Endothelial cell of umbilical vein (primary cell): ENCODE measurements at regions not wholly inside any gene's neighbourhood (a gene's known extent, or its start where the extent isn't known, plus 50 kb on each side); places are given as distances from the start of the nearest gene placed in this dataset.

Experiments
- BruUV-seq: library from RNA; stranded (reverse); fragments of 400-500 nt; replicated peaks from 2 replicates; lab custom pipeline; 2021; lab: Mats Ljungman, UMichigan
- CTCF ChIA-PET: fragments of 300-600, 350-600 bp; sonication (Branson Sonifier 250); formaldehyde crosslinking; loops from one replicate; lab custom pipeline; 2021; ENCODE audit warnings: antibody characterized with exemption, inconsistent platforms; lab: Charles Lee
- POLR2A ChIA-PET: fragments of 300-600, 350-600 bp; sonication (Branson Sonifier 250); formaldehyde crosslinking; loops from one replicate; lab custom pipeline; 2021; ENCODE audit warnings: antibody characterized with exemption, inconsistent platforms; lab: Charles Lee
- DNase-seq: peaks from one replicate; pipeline ENCODE4 v3.0.0-alpha.2; 2011; ENCODE audit warnings: low read depth, low spot score
- FAIRE-seq: peaks from 2 replicates; lab custom pipeline; 2011; peaks lifted over from hg19 to GRCh38; lab: Jason Lieb, UNC
- H2AFZ ChIP-seq: 2 replicates; pipeline ENCODE4 v1.6.0; 2012; ENCODE audit warnings: low read depth, low read length, control low read depth, inconsistent platforms
- H3K27ac ChIP-seq: 2 replicates; pipeline ENCODE4 v1.5.1; 2011; ENCODE audit warnings: low read depth, mild to moderate bottlenecking, control low read depth, low read length, moderate library complexity; ENCODE audit not compliant: insufficient read depth
- H3K27me3 ChIP-seq, 2 experiments: 2 replicates each; pipeline versions ENCODE4 v1.6.0 to v1.6.1; 2011; ENCODE audit warnings: low read length in 2 of 2, mixed read lengths in 1 of 2; ENCODE audit not compliant: control insufficient read depth in 2 of 2, insufficient read depth in 2 of 2
- H3K36me3 ChIP-seq, 2 experiments: 2 replicates in 1 of 2; 3 replicates in 1 of 2; pipeline ENCODE4 v1.5.1; 2011; ENCODE audit warnings: low read length in 2 of 2, mild to moderate bottlenecking in 1 of 2, moderate library complexity in 1 of 2; ENCODE audit not compliant: control insufficient read depth in 2 of 2, insufficient read depth in 2 of 2; ENCODE audit errors: extremely low read depth in 1 of 2
- H3K4me1 ChIP-seq: 3 replicates; pipeline ENCODE4 v1.5.1; 2011; ENCODE audit warnings: mild to moderate bottlenecking, low read length; ENCODE audit not compliant: control insufficient read depth, insufficient read depth; ENCODE audit errors: extremely low read depth
- H3K4me2 ChIP-seq: 2 replicates; pipeline ENCODE4 v1.6.1; 2011; ENCODE audit warnings: low read length, control low read depth, mixed read lengths; ENCODE audit not compliant: insufficient read depth
- H3K4me3 ChIP-seq, 3 experiments: fragments of 200-600 bp in 1 of 3; sonication (generic), shearing (Covaris generic) in 1 of 3; replicated peaks in 1 of 3; 2 replicates each; pipeline ENCODE4 v1.5.1; 2011 to 2016; ENCODE audit warnings: control low read depth in 3 of 3, low read length in 3 of 3, mild to moderate bottlenecking in 2 of 3, inconsistent platforms in 1 of 3, low read depth in 1 of 3, moderate library complexity in 1 of 3; ENCODE audit not compliant: insufficient read depth in 1 of 3
- H3K79me2 ChIP-seq: 2 replicates; pipeline ENCODE4 v1.6.0; 2012; ENCODE audit warnings: low read length, inconsistent platforms; ENCODE audit not compliant: control insufficient read depth, insufficient read depth
- H3K9ac ChIP-seq: replicated peaks from 2 replicates; pipeline ENCODE3; 2011; ENCODE audit warnings: low read length, control low read depth; ENCODE audit not compliant: insufficient read depth; ENCODE audit errors: extremely low read depth
- H3K9me1 ChIP-seq: replicated peaks from 3 replicates; pipeline ENCODE4 v1.6.0; 2011; ENCODE audit warnings: mild to moderate bottlenecking, low read length; ENCODE audit not compliant: control insufficient read depth, insufficient read depth; ENCODE audit errors: extremely low read depth
- H3K9me3 ChIP-seq: replicated peaks from 2 replicates; pipeline ENCODE4 v1.5.1; 2012; ENCODE audit warnings: low read length, inconsistent platforms; ENCODE audit not compliant: control insufficient read depth, insufficient read depth
- H4K20me1 ChIP-seq: replicated peaks from 2 replicates; pipeline ENCODE3; 2011; ENCODE audit warnings: mild to moderate bottlenecking, low read length; ENCODE audit not compliant: control insufficient read depth, insufficient read depth; ENCODE audit errors: extremely low read depth
- EZH2 ChIP-seq: IDR thresholded peaks from 2 replicates; pipeline ENCODE4 v1.6.1; 2012; ENCODE audit warnings: borderline replicate concordance, low read depth, mild to moderate bottlenecking, moderate library complexity, low read length, inconsistent platforms; ENCODE audit not compliant: severe bottlenecking
- FOS ChIP-seq: IDR thresholded peaks from 2 replicates; pipeline ENCODE4 v1.6.1; 2011; ENCODE audit warnings: mild to moderate bottlenecking, low read length, moderate library complexity, borderline replicate concordance; ENCODE audit not compliant: insufficient read depth
- GATA2 ChIP-seq: IDR thresholded peaks from 2 replicates; pipeline ENCODE4 v1.7.0; 2011; ENCODE audit warnings: low read depth, mild to moderate bottlenecking, moderate library complexity, mixed read lengths, low read length; ENCODE audit not compliant: insufficient read length, insufficient read depth
- JUN ChIP-seq: IDR thresholded peaks from 2 replicates; pipeline ENCODE4 v1.6.1; 2011; ENCODE audit warnings: borderline replicate concordance, low read depth; ENCODE audit not compliant: insufficient read length, insufficient read depth
- dilution Hi-C: fragments of 300-500 bp; cut with MboI; formaldehyde crosslinking; loops from one replicate; pipeline ENCODE4 v1.15.0; 2019; ENCODE audit warnings: low sequenced_read_pairs; ENCODE audit not compliant: extremely low pct_ligation_motif_present
- intact Hi-C: fragments of 100-400 bp; cut with micrococcal nuclease; formaldehyde crosslinking; loops from one replicate; pipeline ENCODE4 v1.10.0; 2022
- TF ChIP-seq, protein P1 (sequence below), 2 donors: IDR thresholded peaks; 1 replicate in 1 of 2; 2 replicates in 1 of 2; pipeline ENCODE4 v1.5.1; 2011; ENCODE audit warnings: low read length in 2 of 2, mild to moderate bottlenecking in 2 of 2, moderate library complexity in 2 of 2, control low read depth in 1 of 2, inconsistent platforms in 1 of 2, low read depth in 1 of 2; ENCODE audit not compliant: insufficient read depth in 1 of 2; ENCODE audit errors: extremely low read depth in 1 of 2

DNA sequence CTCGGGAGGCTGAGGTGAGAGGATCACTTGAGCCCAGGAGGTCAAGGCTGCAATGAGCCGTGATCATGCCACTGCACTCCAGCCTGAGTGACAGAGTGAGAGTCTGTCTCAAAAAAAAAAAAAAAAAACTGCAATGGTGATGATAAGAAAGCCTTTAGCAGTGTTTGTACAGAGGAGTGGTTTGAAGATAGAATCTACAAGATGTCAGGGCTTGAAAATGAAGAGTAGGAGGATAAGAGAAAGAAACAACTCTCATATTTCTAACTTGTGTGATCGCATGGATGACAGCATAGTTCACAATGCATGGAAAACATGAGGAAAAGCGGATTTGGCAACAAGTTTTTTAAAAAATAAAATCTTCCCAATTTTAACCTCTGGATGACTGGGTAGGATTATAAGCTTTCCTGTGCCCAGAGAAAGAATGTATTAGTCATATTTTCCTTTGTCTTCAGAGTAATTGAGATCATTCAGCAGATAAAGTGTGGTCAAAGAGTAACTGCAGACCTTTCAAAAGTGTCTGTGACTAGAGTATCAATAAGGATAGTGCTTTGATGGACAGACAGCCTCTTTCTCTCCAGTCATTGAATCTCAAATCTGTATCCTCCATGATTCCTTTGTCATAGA lies 328.1 kb downstream of the CASP12 start:
- intact Hi-C loops (no loop called here), dilution Hi-C loops (no loop called here)
- Histone ChIP-seq H3K4me3 (no peak overlapping the region), H3K79me2 (no peaks in the 10 kb centered on the region), H3K9me1 (no peaks in the 10 kb centered on the region), H2AFZ (no peak overlapping the region), H3K4me1 (peaks cover 7% of the 10 kb centered on the region), H3K9ac (no peak overlapping the region), H3K9me3 (no peaks in the 10 kb centered on the region), H3K4me2 (no peak overlapping the region), H4K20me1 (no peaks in the 10 kb centered on the region), H3K36me3 (no peaks in the 10 kb centered on the region), H3K27ac (no peak overlapping the region), H3K27me3 (no peaks in the 10 kb centered on the region)
- no TSS peak for BruUV-seq
- CTCF ChIA-PET: interaction anchor here (0.7 to 1.6 kb wide), 3 partner anchors 13 to 1200 kb away, joined by 3 to 4 read pairs (median 4); no protein-coding TSS in a partner anchor
- FAIRE-seq (no peak), DNase-seq (peak; percentile 15)
- POLR2A ChIA-PET: no interaction called here
- TF ChIP-seq, protein P1, sequence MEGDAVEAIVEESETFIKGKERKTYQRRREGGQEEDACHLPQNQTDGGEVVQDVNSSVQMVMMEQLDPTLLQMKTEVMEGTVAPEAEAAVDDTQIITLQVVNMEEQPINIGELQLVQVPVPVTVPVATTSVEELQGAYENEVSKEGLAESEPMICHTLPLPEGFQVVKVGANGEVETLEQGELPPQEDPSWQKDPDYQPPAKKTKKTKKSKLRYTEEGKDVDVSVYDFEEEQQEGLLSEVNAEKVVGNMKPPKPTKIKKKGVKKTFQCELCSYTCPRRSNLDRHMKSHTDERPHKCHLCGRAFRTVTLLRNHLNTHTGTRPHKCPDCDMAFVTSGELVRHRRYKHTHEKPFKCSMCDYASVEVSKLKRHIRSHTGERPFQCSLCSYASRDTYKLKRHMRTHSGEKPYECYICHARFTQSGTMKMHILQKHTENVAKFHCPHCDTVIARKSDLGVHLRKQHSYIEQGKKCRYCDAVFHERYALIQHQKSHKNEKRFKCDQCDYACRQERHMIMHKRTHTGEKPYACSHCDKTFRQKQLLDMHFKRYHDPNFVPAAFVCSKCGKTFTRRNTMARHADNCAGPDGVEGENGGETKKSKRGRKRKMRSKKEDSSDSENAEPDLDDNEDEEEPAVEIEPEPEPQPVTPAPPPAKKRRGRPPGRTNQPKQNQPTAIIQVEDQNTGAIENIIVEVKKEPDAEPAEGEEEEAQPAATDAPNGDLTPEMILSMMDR (IDR thresholded peaks at IDR 0.05; ENCODE audit: extremely low read depth in 1 of 2, insufficient read depth in 1 of 2, low read depth in 1 of 2, low read length in 2 of 2): no peak
- TF ChIP-seq FOS (peak; percentile 49), EZH2 (no peak), JUN (peak; percentile 30), GATA2 (peak; percentile 81)
